NB4 (cell line): ENCODE measurements at regions not wholly inside any gene's neighbourhood (a gene's known extent, or its start where the extent isn't known, plus 50 kb on each side); places are given as distances from the start of the nearest gene placed in this dataset.

Source experiments
- POLR2A ChIP-seq: IDR thresholded peaks from 2 replicates; pipeline ENCODE4 v1.6.1; 2011; ENCODE audit warnings: mild to moderate bottlenecking; ENCODE audit not compliant: insufficient read length; ENCODE audit errors: extremely low read depth
- TF ChIP-seq, protein P1 (sequence below): IDR thresholded peaks from one replicate; pipeline ENCODE4 v1.5.1; 2012; ENCODE audit warnings: low read depth, low read length

GRCh38 chr5:17917465-17917864 is 283.2 kb downstream of the TAF11L14 start:
- TF ChIP-seq, protein P1, sequence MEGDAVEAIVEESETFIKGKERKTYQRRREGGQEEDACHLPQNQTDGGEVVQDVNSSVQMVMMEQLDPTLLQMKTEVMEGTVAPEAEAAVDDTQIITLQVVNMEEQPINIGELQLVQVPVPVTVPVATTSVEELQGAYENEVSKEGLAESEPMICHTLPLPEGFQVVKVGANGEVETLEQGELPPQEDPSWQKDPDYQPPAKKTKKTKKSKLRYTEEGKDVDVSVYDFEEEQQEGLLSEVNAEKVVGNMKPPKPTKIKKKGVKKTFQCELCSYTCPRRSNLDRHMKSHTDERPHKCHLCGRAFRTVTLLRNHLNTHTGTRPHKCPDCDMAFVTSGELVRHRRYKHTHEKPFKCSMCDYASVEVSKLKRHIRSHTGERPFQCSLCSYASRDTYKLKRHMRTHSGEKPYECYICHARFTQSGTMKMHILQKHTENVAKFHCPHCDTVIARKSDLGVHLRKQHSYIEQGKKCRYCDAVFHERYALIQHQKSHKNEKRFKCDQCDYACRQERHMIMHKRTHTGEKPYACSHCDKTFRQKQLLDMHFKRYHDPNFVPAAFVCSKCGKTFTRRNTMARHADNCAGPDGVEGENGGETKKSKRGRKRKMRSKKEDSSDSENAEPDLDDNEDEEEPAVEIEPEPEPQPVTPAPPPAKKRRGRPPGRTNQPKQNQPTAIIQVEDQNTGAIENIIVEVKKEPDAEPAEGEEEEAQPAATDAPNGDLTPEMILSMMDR = no peak
- TF ChIP-seq POLR2A = no peak
